ENCODE measurements at regions not wholly inside any gene's neighbourhood (a gene's known extent, or its start where the extent isn't known, plus 50 kb on each side); places are given as distances from the start of the nearest gene placed in this dataset.

GRCh38 chr7:1325646-1326510, 93.2 kb downstream of the UNCX start:
- no peaks in the 10 kb centered on the region for H3K4me1 ChIP-seq (ENCODE audit: control insufficient read depth, insufficient read depth, low read length)
- TF ChIP-seq MZF1 (tag by site-specific recombination; IDR thresholded peaks at IDR 0.05; ENCODE audit: borderline replicate concordance) (no peak), ZNF404 (tag by site-specific recombination; IDR thresholded peaks at IDR 0.05) (no peak), ZNF677 (tag by site-specific recombination; IDR thresholded peaks at IDR 0.05) (no peak), ZNF426 (tag by site-specific recombination; IDR thresholded peaks at IDR 0.05) (no peak), ZNF266 (tag by site-specific recombination; IDR thresholded peaks at IDR 0.05; ENCODE audit: low read depth) (no peak), REPIN1 (tag by site-specific recombination; IDR thresholded peaks at IDR 0.05; ENCODE audit: low read depth) (no peak), ZNF112 (tag by site-specific recombination; IDR thresholded peaks at IDR 0.05) (no peak), ZNF792 (tag by site-specific recombination; IDR thresholded peaks at IDR 0.05) (no peak), ZNF837 (tag by site-specific recombination; IDR thresholded peaks at IDR 0.05) (no peak), ZNF280C (tag by site-specific recombination; IDR thresholded peaks at IDR 0.05) (no peak), PRDM6 (tag by site-specific recombination; IDR thresholded peaks at IDR 0.05) (no peak)

GRCh38 chr7:1326511-1326785, 93.8 kb downstream of the UNCX start:
- POLR2A ChIA-PET = no interaction called here
- H3K9me3 ChIP-seq (ENCODE audit: control insufficient read depth, insufficient read depth, low read depth, low read length) = no peaks in the 10 kb centered on the region
- H3K27ac ChIP-seq (ENCODE audit: extremely low read depth, low read depth, low read length) = no peak overlapping the region
- CTCF ChIA-PET = no interaction called here
- H3K36me3 ChIP-seq (ENCODE audit: control insufficient read depth in 2 of 2, insufficient read depth in 1 of 2, low read length in 2 of 2) = no peaks in the 10 kb centered on the region
- H3K4me1 ChIP-seq (ENCODE audit: control insufficient read depth, insufficient read depth, low read length) = no peaks in the 10 kb centered on the region
- TF ChIP-seq ZNF416 (tag by site-specific recombination; IDR thresholded peaks at IDR 0.05) (no peak), ZNF112 (tag by site-specific recombination; IDR thresholded peaks at IDR 0.05) (no peak), ZNF184 (tag by site-specific recombination; IDR thresholded peaks at IDR 0.05) (no peak), ZNF776 (tag by site-specific recombination; IDR thresholded peaks at IDR 0.05; ENCODE audit: borderline replicate concordance) (no peak), ZNF174 (tag by site-specific recombination; IDR thresholded peaks at IDR 0.05) (no peak), ZSCAN30 (tag by site-specific recombination; IDR thresholded peaks at IDR 0.05) (no peak), TRIM28 (IDR thresholded peaks at IDR 0.05; ENCODE audit: borderline replicate concordance, low read length) (no peak), ZNF274 (IDR thresholded peaks at IDR 0.05; ENCODE audit: low read length) (no peak), ZNF274 (tag by site-specific recombination; IDR thresholded peaks at IDR 0.05; ENCODE audit: borderline replicate concordance) (no peak), SP2 (tag by site-specific recombination; IDR thresholded peaks at IDR 0.05) (no peak), ZFP69B (tag by site-specific recombination; IDR thresholded peaks at IDR 0.05) (no peak), KLF8 (tag by site-specific recombination; IDR thresholded peaks at IDR 0.05) (no peak), BCL11A (tag by site-specific recombination; IDR thresholded peaks at IDR 0.05; ENCODE audit: low read depth) (no peak), CTCF (tag by site-specific recombination; IDR thresholded peaks at IDR 0.05) (no peak), ZBTB1 (tag by site-specific recombination; IDR thresholded peaks at IDR 0.05) (no peak), ZNF792 (tag by site-specific recombination; IDR thresholded peaks at IDR 0.05) (no peak), ZNF2 (tag by site-specific recombination; IDR thresholded peaks at IDR 0.05) (no peak), ZNF785 (tag by site-specific recombination; IDR thresholded peaks at IDR 0.05) (no peak), ZNF645 (tag by site-specific recombination; IDR thresholded peaks at IDR 0.05) (no peak), ZNF341 (tag by site-specific recombination; IDR thresholded peaks at IDR 0.05; ENCODE audit: low read depth) (no peak), ZNF354C (tag by site-specific recombination; IDR thresholded peaks at IDR 0.05; ENCODE audit: borderline replicate concordance, low read depth) (no peak)
- H3K4me3 ChIP-seq (ENCODE audit: low read depth, low read length) = no peak overlapping the region

More at GRCh38 chr7:1325646-1326510, 93.2 kb downstream of the UNCX start:
- CTCF ChIA-PET = interaction anchor here (0.6 kb wide), 1 partner anchor 11 kb away, joined by 3 read pairs; no protein-coding TSS in a partner anchor
- Histone ChIP-seq H3K4me3 (ENCODE audit: low read depth, low read length) (no peak overlapping the region), H3K36me3 (ENCODE audit: control insufficient read depth in 2 of 2, insufficient read depth in 1 of 2, low read length in 2 of 2) (no peaks in the 10 kb centered on the region), H3K9me3 (ENCODE audit: control insufficient read depth, insufficient read depth, low read depth, low read length) (no peaks in the 10 kb centered on the region), H3K27ac (ENCODE audit: extremely low read depth, low read depth, low read length) (no peak overlapping the region)
- POLR2A ChIA-PET = no interaction called here

Data from HEK293 (cell line).